HuH-7 (cell line): ENCODE measurements at regions not wholly inside any gene's neighbourhood (a gene's known extent, or its start where the extent isn't known, plus 50 kb on each side); places are given as distances from the start of the nearest gene placed in this dataset.
A peak's percentile ranks its signal among the peaks of the same experiment; 100 is the strongest.
"Not testable (repeated sequence)": the region's sequence is repeated elsewhere in the genome, so short reads cannot be mapped to it uniquely, and the experiment has no call there.

Source experiments
- DNase-seq: peaks from one replicate; pipeline ENCODE4 v3.0.0; 2011; ENCODE audit warnings: low spot score

GRCh38 chr2:87679950-87680349 lies 67.9 kb upstream of the PLGLB2 start:
- DNase-seq = not testable (repeated sequence)

GRCh38 chr2:87680691-87681090 lies 67.2 kb upstream of the PLGLB2 start:
- not testable (repeated sequence) for DNase-seq

- DNase-seq = not testable (repeated sequence)
Measured at GRCh38 chr2:87683451-87683850, 64.4 kb upstream of the PLGLB2 start.

GRCh38 chr2:87683961-87684360 lies 63.9 kb upstream of the PLGLB2 start:
- not testable (repeated sequence) for DNase-seq

- DNase-seq = not testable (repeated sequence)
Measured at GRCh38 chr2:87685558-87685957, 62.3 kb upstream of the PLGLB2 start.

- not testable (repeated sequence) for DNase-seq
Measured at GRCh38 chr2:87686873-87687549, 60.9 kb upstream of the PLGLB2 start.

GRCh38 chr2:87687550-87688270 lies 60.2 kb upstream of the PLGLB2 start:
- DNase-seq = not testable (repeated sequence)

- DNase-seq = not testable (repeated sequence)
Measured at GRCh38 chr2:87691899-87692592, 55.8 kb upstream of the PLGLB2 start.

GRCh38 chr2:87692914-87693313 lies 55.0 kb upstream of the PLGLB2 start:
- DNase-seq = not testable (repeated sequence)

GRCh38 chr2:87693882-87694281 lies 54.0 kb upstream of the PLGLB2 start:
- DNase-seq = not testable (repeated sequence)

GRCh38 chr2:87695596-87696323 lies 52.1 kb upstream of the PLGLB2 start:
- peak; percentile 3 for DNase-seq
